Mononuclear cell (primary cell): ENCODE measurements at regions not wholly inside any gene's neighbourhood (a gene's known extent, or its start where the extent isn't known, plus 50 kb on each side); places are given as distances from the start of the nearest gene placed in this dataset.

Experiments
- H3K27me3 ChIP-seq: 2 replicates; pipeline ENCODE4 v1.6.0; 2011; ENCODE audit warnings: low read length, control low read depth; ENCODE audit not compliant: insufficient read depth
- H3K4me1 ChIP-seq: 2 replicates; pipeline ENCODE4 v1.5.1; 2011; ENCODE audit warnings: mild to moderate bottlenecking, low read length, control low read depth; ENCODE audit not compliant: insufficient read depth
- H3K4me3 ChIP-seq: 2 replicates; pipeline ENCODE4 v1.5.1; 2011; ENCODE audit warnings: mild to moderate bottlenecking, low read length, moderate library complexity
- H3K9me3 ChIP-seq: 2 replicates; pipeline ENCODE4 v1.5.1; 2011; ENCODE audit warnings: low read depth, mild to moderate bottlenecking, control low read depth, low read length

DNA sequence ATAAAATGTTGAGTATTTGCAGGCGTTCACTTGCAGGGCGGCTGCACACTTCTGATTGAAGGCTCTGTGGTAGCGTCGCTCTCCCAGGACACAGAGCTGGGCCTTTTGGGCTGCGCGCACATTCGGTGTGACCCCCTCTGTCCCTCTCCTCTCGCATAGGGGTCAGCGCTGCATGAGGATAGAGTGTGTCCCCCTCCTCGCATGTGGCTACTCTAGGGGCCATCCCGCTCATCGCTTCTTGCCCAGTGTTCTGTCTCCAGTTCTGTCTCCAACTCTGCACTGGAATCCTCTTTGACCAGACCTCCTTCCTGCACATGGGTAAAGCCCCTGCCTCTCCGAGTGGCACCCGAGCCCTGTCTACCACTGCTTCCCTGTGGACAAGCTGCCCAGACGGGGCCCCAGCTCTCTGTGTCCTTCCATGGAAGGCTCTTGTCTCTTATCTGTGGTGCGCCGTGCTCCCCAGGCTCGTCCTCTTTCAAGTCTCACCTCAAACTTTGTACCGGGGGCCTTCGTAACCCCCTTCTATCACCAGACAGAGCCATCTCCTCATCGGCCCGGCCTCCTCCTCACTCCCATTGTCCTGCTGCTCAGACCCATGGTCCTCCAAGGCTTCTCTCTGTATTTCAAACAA is 278.0 kb upstream of the HDAC4 start:
- Histone ChIP-seq H3K27me3 (peaks cover 11% of the 10 kb centered on the region), H3K4me1 (no peaks in the 10 kb centered on the region), H3K9me3 (no peaks in the 10 kb centered on the region), H3K4me3 (no peak overlapping the region)

- Histone ChIP-seq H3K27me3 (peaks cover 8% of the 10 kb centered on the region), H3K9me3 (no peaks in the 10 kb centered on the region), H3K4me1 (no peaks in the 10 kb centered on the region), H3K4me3 (no peak overlapping the region)
Measured at GRCh38 chr2:239678186-239678490, 277.3 kb upstream of the HDAC4 start.

DNA sequence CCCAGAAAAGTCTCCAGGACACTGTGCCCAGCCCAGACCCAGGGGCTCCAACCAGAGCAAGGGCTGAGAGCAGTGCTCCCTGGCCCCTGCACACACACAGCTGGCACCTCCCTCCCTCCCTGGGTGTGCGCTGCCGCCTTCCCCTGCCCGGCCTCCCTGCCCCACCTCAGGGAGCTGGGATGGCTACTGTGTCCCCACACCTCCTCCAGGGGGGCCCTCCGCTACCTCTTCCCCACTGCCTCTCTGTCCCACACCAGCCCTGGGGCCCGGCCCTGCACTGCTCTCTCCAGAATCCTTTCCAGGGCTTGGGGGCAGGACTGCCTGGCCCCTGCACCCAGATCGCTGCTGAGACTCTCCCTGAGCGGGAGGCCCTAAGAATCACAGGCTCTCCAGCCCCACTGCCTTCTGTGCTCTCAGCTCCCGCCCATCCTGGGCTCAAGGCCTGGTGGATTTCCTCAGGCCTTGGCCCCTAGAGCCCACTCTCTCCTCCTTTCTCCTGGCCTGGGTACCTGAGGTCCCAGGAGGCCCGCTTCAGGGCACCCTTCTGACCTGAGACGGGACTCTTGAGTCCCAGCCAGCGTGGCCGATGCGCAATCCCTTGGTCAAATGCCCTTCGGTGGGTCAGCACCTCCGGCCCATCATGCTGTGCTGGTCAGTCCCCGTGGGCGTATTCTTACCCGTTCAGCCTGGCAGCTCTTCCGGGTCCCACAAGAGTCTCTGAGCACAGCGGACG is 276.8 kb upstream of the HDAC4 start:
- H3K4me3 ChIP-seq, result no peak overlapping the region
- no peaks in the 10 kb centered on the region for H3K4me1 ChIP-seq
- peaks cover 7% of the 10 kb centered on the region for H3K27me3 ChIP-seq
- no peaks in the 10 kb centered on the region for H3K9me3 ChIP-seq

- Histone ChIP-seq H3K27me3 (no peaks in the 10 kb centered on the region), H3K9me3 (no peaks in the 10 kb centered on the region), H3K4me3 (no peak overlapping the region), H3K4me1 (no peaks in the 10 kb centered on the region)
Measured at GRCh38 chr2:239676716-239677452, 276.1 kb upstream of the HDAC4 start.

- no peaks in the 10 kb centered on the region for H3K4me1 ChIP-seq
- no peaks in the 10 kb centered on the region for H3K9me3 ChIP-seq
- H3K27me3 ChIP-seq, result no peaks in the 10 kb centered on the region
- H3K4me3 ChIP-seq, result no peak overlapping the region
Measured at GRCh38 chr2:239675826-239676715, 275.3 kb upstream of the HDAC4 start.

DNA sequence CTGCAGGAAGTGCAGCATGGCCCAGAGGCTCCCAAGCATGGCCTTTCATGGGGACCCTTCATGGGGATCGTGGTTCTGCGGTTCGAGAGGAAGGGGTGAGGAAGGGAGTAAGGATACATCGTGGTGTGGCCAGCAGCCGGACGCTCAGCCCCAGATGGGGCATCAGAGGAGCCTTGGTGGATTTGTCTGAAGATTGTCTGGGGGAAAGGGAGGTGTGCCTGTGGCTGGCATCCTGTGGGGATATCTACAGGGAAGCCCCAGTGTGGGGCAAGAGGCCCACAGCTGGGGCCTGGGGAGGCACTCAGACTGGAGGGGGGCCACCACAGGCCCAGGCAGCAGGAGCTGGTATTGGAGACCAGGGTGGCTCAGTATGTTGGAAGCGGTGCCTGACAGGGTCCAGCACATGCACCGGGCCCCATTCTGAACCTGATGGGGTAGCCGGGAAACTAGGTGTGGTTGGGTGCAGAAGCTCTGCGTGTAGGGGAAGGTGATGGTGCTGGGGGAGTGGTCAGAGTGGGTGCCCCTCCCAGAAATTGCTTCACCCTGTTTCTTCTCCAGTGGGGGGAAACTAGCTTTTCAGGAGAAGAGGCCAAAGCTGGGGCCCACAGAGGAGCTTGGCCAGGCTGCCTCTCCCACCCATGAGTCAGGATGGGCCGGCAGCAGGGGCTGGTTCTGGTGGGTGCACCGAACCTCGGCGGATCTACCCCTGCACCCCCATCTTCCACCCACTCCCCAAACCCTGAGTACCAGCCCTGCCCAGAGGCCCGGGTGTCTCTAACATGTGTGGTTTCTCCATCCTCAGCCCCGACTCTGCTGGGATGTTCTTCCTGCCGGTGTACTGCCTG is 274.4 kb upstream of the HDAC4 start:
- no peak overlapping the region for H3K4me3 ChIP-seq
- H3K4me1 ChIP-seq, result no peaks in the 10 kb centered on the region
- H3K9me3 ChIP-seq, result no peaks in the 10 kb centered on the region
- H3K27me3 ChIP-seq, result no peaks in the 10 kb centered on the region

- Histone ChIP-seq H3K4me1 (no peaks in the 10 kb centered on the region), H3K27me3 (no peaks in the 10 kb centered on the region), H3K4me3 (no peak overlapping the region), H3K9me3 (no peaks in the 10 kb centered on the region)
Measured at GRCh38 chr2:239674101-239674980, 273.5 kb upstream of the HDAC4 start.

GRCh38 chr2:239673641-239674040 is 272.8 kb upstream of the HDAC4 start:
- Histone ChIP-seq H3K4me1 (no peaks in the 10 kb centered on the region), H3K27me3 (no peaks in the 10 kb centered on the region), H3K9me3 (no peaks in the 10 kb centered on the region), H3K4me3 (no peak overlapping the region)

DNA sequence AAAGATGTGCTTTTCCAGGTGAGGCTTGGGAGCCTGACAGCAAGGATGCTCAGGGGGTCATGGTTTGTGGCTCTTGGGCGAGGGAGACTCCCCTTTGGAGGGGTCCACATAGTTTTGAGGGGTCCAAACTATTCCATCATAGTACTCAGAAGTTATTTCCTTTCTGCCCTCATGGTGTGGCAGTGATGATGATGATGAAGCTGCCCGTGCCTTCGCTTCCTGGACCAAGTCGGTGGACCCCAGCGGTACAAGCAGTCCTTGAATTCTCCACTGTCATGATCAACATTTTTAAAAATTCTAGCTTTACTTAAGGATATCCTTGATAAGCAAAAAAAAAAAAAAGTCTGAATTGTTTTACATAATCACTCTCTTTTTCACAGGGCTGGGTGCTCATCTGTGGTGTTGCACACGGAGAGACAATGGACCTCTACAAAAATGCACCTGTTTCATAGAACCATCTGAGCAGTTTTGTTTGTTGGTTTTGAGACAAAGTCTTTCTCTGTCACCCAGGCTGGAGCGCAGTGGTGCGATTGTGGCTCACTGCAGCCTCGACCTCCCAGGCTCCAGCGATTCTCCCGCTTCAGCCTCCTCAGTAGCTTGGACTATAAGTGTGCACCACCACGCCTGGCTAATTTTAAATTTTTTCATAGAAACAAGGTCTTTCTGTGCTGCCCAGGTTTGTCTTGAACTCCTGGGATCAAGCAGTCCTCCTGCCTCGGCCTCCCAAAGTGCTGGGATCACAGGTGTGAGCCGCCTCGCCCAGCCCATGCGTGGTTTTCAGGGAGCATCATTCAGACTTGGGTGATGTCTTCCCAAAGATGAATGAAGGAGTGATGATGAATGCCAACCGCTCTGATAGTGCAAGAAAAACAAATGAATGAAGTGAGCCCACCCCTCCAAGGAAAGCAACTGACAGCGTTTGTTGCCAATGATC is 271.4 kb upstream of the HDAC4 start:
- H3K9me3 ChIP-seq, result no peaks in the 10 kb centered on the region
- no peaks in the 10 kb centered on the region for H3K27me3 ChIP-seq
- no peaks in the 10 kb centered on the region for H3K4me1 ChIP-seq
- no peak overlapping the region for H3K4me3 ChIP-seq

- Histone ChIP-seq H3K4me1 (no peaks in the 10 kb centered on the region), H3K27me3 (no peaks in the 10 kb centered on the region), H3K4me3 (no peak overlapping the region), H3K9me3 (no peaks in the 10 kb centered on the region)
Measured at GRCh38 chr2:239671471-239671870, 270.7 kb upstream of the HDAC4 start.

GRCh38 chr2:239670463-239671120 is 269.8 kb upstream of the HDAC4 start:
- Histone ChIP-seq H3K4me1 (no peaks in the 10 kb centered on the region), H3K4me3 (no peak overlapping the region), H3K27me3 (no peaks in the 10 kb centered on the region), H3K9me3 (no peaks in the 10 kb centered on the region)

DNA sequence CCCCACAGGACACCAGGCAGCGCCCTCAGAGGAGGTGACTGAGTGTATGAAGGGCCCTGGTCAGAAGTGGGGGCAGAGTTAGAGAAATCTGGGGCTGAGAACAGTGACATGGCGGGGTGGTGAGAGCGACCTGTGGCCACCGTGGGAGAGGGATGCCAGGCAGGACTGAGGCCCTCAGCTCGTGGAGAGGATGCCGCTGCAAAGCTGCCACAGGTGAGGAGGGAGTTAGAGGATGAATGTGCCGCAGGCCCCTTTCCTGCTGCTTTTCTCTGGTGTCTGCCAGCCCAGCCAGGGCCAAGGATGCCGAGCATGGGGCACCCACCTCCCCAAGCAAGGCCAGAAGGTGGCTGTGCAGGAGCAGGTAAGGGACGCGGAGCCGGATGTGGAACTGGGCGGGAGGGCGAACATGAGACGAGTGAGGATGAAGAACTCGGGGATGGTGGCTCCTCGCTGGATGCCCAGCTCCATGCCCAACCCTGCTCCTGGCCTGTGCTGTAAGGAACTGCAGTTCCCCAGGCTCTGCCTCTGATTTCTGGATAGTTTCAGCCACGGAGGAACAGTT is 269.2 kb upstream of the HDAC4 start:
- H3K9me3 ChIP-seq, result no peaks in the 10 kb centered on the region
- no peaks in the 10 kb centered on the region for H3K4me1 ChIP-seq
- no peaks in the 10 kb centered on the region for H3K27me3 ChIP-seq
- no peak overlapping the region for H3K4me3 ChIP-seq
